Ascending aorta (tissue), 2 donors: ENCODE measurements at regions not wholly inside any gene's neighbourhood (a gene's known extent, or its start where the extent isn't known, plus 50 kb on each side); places are given as distances from the start of the nearest gene placed in this dataset.

Experiments
- DNase-seq, 2 donors: peaks; one replicate each; pipeline ENCODE4 v3.0.0-alpha.2; 2019; ENCODE audit warnings: low spot score in 2 of 2
- H3K27ac ChIP-seq, 2 donors: fragments of 200-600 bp; sonication (generic); one replicate each; pipeline ENCODE4 v1.5.1; 2016 to 2017; ENCODE audit warnings: mild to moderate bottlenecking in 1 of 2
- H3K27me3 ChIP-seq: fragments of 200-600 bp; sonication (generic); one replicate; pipeline ENCODE4 v1.5.1; 2017
- H3K36me3 ChIP-seq, 2 donors: fragments of 200-600 bp; sonication (generic); one replicate each; pipeline ENCODE4 v1.5.1; 2016
- H3K4me1 ChIP-seq, 2 donors: fragments of 200-600 bp; sonication (generic); one replicate each; pipeline ENCODE4 v1.5.1; 2016 to 2017; ENCODE audit warnings: mild to moderate bottlenecking in 1 of 2
- H3K4me3 ChIP-seq, 2 donors: fragments of 200-600 bp; sonication (generic); one replicate each; pipeline ENCODE4 v1.5.1; 2016 to 2017; ENCODE audit warnings: mild to moderate bottlenecking in 1 of 2
- H3K9me3 ChIP-seq, 2 donors: fragments of 200-600 bp; sonication (generic); one replicate each; pipeline ENCODE4 v1.5.1; 2016
- intact Hi-C: fragments of 100-400 bp; cut with DNase I; formaldehyde crosslinking; loops from one replicate; pipeline ENCODE4 v1.15.1; 2023
- TF ChIP-seq, protein P1 (sequence below), 3 experiments: fragments of 200-600 bp in 2 of 3; fragments of 450-650 bp in 1 of 3; sonication (generic) in 2 of 3; IDR thresholded peaks; one replicate each; pipeline ENCODE4 v1.5.1; 2016 to 2019; ENCODE audit warnings: antibody characterized with exemption in 3 of 3, mild to moderate bottlenecking in 1 of 3, moderate library complexity in 1 of 3

DNA sequence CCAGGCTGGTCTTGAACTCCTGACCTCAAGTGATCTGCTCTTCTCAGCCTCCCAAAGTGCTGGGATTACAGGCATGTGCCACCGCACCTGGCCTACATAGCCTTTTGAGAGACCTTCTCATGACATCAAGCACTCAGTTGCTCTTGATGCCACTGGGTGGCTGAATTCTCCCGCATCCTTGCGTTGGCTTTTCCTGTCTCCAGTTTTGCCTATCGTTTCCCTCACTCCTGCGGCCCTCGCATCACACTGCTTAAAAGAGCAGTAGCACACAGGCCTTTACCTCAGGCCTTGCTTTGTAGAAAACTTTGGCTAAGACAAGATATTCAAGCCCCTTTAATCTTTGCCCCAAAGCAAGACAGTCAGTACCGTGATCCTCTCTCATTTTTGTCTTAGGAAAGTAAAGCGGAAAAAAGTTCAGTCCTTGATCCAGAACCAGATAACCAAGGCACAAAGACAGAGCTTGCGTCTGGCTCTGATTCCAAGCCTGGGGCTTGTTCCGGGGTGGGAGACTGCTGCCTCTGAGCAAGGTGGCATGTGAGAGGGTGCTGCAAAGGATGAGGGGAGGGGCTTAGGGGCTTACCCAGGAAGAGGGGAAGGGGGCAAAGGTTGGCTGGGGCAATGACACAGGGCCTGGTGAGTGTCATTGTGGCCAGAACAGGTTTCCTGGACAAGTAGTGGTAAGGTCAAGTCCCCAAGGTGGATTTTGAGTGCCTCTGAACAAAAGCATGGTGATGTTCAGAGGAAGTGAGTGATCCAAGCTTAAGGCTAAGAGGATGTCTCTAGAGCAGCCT, 175.0 kb upstream of the TLE3 start:
- Histone ChIP-seq H3K36me3 (no peaks in the 10 kb centered on the region), H3K4me3 (no peak overlapping the region), H3K4me1 (peaks cover 7 to 24% of the 10 kb centered on the region in 2 donors), H3K27me3 (no peaks in the 10 kb centered on the region), H3K9me3 (no peaks in the 10 kb centered on the region), H3K27ac (no peak overlapping the region)
- DNase-seq = no peak
- intact Hi-C loops = loop anchor here (5.0 to 10.0 kb wide), 3 partner anchors 102 to 175 kb away; partner anchors contain the start of gene TLE3
- TF ChIP-seq, protein P1, sequence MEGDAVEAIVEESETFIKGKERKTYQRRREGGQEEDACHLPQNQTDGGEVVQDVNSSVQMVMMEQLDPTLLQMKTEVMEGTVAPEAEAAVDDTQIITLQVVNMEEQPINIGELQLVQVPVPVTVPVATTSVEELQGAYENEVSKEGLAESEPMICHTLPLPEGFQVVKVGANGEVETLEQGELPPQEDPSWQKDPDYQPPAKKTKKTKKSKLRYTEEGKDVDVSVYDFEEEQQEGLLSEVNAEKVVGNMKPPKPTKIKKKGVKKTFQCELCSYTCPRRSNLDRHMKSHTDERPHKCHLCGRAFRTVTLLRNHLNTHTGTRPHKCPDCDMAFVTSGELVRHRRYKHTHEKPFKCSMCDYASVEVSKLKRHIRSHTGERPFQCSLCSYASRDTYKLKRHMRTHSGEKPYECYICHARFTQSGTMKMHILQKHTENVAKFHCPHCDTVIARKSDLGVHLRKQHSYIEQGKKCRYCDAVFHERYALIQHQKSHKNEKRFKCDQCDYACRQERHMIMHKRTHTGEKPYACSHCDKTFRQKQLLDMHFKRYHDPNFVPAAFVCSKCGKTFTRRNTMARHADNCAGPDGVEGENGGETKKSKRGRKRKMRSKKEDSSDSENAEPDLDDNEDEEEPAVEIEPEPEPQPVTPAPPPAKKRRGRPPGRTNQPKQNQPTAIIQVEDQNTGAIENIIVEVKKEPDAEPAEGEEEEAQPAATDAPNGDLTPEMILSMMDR (IDR thresholded peaks at IDR 0.05) = no peak

DNA sequence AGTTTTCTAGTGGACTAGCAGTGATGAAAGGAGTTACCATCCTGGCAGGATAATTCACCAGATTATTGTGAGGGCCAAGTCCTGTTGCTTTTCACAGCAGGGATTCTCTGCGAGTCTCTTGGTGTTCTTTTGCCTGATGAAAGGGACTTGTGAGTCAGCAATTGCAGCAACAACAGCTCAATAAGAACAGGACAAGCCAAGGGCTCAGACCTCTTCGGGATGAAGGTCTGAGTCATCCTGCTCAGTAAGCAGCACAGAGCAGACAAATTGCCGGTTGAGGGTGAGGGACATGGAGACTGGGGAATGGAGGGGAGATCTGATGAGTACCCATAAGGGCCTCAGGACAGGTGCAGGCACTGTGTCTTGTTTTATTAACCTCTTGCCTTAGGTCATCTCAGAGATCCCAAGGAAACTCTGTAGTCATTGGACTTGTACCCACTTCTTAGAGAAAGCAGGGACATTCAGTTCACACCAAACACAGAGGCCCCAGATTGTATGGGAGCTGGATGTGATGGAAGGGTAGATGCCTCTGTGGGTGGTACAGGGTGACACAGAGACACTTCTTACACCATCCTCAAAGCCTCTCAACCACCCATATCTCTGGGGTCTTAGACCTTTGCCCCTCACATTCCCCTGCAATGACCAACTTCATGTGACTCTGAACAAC, 173.8 kb upstream of the TLE3 start:
- peaks cover 7 to 27% of the 10 kb centered on the region in 2 donors for H3K4me1 ChIP-seq
- H3K9me3 ChIP-seq = no peaks in the 10 kb centered on the region
- intact Hi-C loops = loop anchor here (5.0 to 10.0 kb wide), 3 partner anchors 103 to 174 kb away; partner anchors contain the start of gene TLE3
- TF ChIP-seq, protein P1 (IDR thresholded peaks at IDR 0.05) = no peak
- H3K27me3 ChIP-seq = no peaks in the 10 kb centered on the region
- no peaks in the 10 kb centered on the region for H3K36me3 ChIP-seq
- H3K4me3 ChIP-seq = no peak overlapping the region
- peak overlapping the region; percentile 35 to 78 for H3K27ac ChIP-seq
- DNase-seq = peak; percentile 33 to 90

DNA sequence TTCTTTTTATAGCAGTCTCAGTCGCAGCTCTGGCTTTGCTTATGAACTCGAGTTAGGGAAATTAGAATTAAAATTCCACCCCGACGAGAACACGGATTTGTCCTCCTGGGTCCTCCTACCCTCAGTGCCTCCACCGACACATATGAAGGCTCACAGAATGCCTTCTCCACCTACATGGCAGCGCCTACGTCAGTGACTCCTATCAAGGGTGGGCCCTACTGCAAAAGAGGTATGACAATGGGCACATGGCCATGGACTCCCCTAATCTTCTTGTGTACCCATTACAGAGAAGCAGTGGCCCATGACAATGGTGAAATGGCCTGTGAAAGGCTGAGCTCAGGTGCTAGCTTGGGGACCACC, 173.0 kb upstream of the TLE3 start:
- Histone ChIP-seq H3K27me3 (no peaks in the 10 kb centered on the region), H3K9me3 (no peaks in the 10 kb centered on the region), H3K4me3 (no peak overlapping the region), H3K27ac (peak overlapping the region; percentile 35 to 78), H3K4me1 (peaks cover 7 to 27% of the 10 kb centered on the region in 2 donors), H3K36me3 (no peaks in the 10 kb centered on the region)
- DNase-seq = no peak
- TF ChIP-seq, protein P1 (IDR thresholded peaks at IDR 0.05) = no peak
- intact Hi-C loops = loop anchor here (5.0 to 10.0 kb wide), 3 partner anchors 104 to 173 kb away; partner anchors contain the start of gene TLE3

DNA sequence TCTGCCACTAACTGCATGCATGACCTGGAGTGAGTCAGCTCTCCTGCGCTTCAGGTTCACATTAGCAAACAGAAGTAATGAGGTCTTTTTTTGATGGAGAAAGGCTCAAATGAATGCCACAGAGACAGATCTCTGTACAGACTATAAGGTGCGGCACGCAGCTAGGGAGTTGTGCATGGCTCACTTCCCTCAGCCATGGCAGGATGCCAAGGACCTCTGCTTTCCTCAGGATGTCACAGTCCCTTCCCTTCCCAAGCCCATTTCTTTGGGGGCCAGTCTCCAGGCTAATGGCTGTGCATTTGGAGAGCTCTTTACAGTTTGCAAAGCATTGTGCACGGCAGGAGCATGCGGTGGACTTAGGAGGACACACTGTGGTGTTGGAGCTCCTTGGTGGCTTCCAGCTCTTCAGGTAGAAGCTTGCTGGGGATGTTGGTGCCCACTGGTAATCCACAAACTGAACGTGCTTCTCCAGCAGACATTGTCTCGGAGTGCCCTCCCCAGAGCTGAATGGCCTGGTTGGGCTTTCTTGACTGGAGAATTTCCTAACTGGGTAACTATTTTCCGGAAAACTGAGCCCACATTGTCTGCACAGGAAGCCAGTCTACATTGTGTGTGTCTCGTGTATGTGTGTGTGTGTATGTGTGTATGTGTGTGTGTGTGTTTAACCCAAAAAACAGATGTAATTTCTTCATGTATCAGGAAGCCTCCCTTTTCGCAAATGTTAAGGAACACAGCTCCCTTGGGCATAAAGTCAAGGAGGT, 172.5 kb upstream of the TLE3 start:
- H3K9me3 ChIP-seq = no peaks in the 10 kb centered on the region
- intact Hi-C loops = loop anchor here (5.0 to 10.0 kb wide), 3 partner anchors 105 to 173 kb away; partner anchors contain the start of gene TLE3
- H3K27me3 ChIP-seq = no peaks in the 10 kb centered on the region
- TF ChIP-seq, protein P1 (IDR thresholded peaks at IDR 0.05) = no peak
- H3K27ac ChIP-seq = peak overlapping the region; percentile 35 to 78
- no peak for DNase-seq
- peaks cover 7 to 27% of the 10 kb centered on the region in 2 donors for H3K4me1 ChIP-seq
- H3K4me3 ChIP-seq = no peak overlapping the region
- no peaks in the 10 kb centered on the region for H3K36me3 ChIP-seq

DNA sequence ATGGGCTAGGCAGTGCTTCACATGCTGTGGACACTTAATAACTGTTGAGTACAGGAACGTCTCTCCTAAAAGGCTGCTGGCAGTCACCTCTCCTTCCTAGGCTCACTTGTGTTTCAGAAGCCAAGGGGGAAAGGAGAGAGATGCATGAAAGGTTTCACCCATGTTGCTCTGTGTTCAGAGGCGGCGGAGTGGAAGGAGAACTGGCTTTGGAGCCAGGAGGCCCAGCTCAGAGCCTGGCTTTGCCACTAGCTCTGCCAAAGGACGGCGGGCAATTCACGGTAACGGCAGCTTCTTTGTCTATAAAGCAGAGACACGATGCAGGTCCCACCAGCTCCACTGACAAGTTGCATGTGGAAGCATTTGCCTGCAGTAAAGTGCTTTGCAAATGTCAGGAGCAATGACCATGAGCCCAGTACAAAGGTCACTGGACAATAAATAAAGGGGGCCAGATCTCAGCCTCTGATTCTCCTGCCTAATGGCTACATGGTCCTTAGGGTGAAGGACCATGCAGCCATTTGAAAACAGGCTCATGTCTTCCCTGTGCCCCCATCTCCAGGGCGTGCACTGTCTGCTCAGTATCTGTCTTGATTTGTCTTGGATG, 171.7 kb upstream of the TLE3 start:
- H3K36me3 ChIP-seq = no peaks in the 10 kb centered on the region
- no peaks in the 10 kb centered on the region for H3K27me3 ChIP-seq
- H3K27ac ChIP-seq = no peak overlapping the region
- intact Hi-C loops = no loop called here
- no peak overlapping the region for H3K4me3 ChIP-seq
- peaks cover 7 to 27% of the 10 kb centered on the region in 2 donors for H3K4me1 ChIP-seq
- H3K9me3 ChIP-seq = no peaks in the 10 kb centered on the region
- DNase-seq = no peak
- TF ChIP-seq, protein P1 (IDR thresholded peaks at IDR 0.05) = no peak
